Chondrocyte (in vitro differentiated cells): ENCODE measurements at regions not wholly inside any gene's neighbourhood (a gene's known extent, or its start where the extent isn't known, plus 50 kb on each side); places are given as distances from the start of the nearest gene placed in this dataset.
"Not testable (repeated sequence)": the region's sequence is repeated elsewhere in the genome, so short reads cannot be mapped to it uniquely, and the experiment has no call there.

Experiments
- DNase-seq: peaks from one replicate; pipeline ENCODE4 v3.0.0; 2021; ENCODE audit warnings: mixed read lengths, low spot score
- H3K27ac Mint-ChIP-seq: one replicate; pipeline ENCODE4 v1.8.0; 2021; ENCODE audit warnings: mild to moderate bottlenecking, moderate library complexity, mixed read lengths; ENCODE audit not compliant: unreplicated experiment
- H3K27me3 Mint-ChIP-seq: 2 replicates; pipeline ENCODE4 v1.8.0; 2021; ENCODE audit warnings: low read depth, mixed read lengths
- H3K36me3 Mint-ChIP-seq: 2 replicates; pipeline ENCODE4 v1.8.0; 2021; ENCODE audit warnings: low read depth, mixed read lengths
- H3K4me1 Mint-ChIP-seq: 2 replicates; pipeline ENCODE4 v1.8.0; 2021; ENCODE audit warnings: low read depth, mild to moderate bottlenecking, mixed read lengths
- H3K4me3 Mint-ChIP-seq: one replicate; pipeline ENCODE4 v1.8.0; 2021; ENCODE audit warnings: mild to moderate bottlenecking, moderate library complexity, mixed read lengths; ENCODE audit not compliant: unreplicated experiment
- H3K9me3 Mint-ChIP-seq: 2 replicates; pipeline ENCODE4 v1.8.0; 2021; ENCODE audit warnings: low read depth, mixed read lengths
- TF ChIP-seq, protein P1 (sequence below): fragments of 200-600 bp; sonication (generic); IDR thresholded peaks from 2 replicates; pipeline ENCODE4 v1.5.0; 2021; ENCODE audit warnings: antibody characterized with exemption, mild to moderate bottlenecking, moderate library complexity

DNA sequence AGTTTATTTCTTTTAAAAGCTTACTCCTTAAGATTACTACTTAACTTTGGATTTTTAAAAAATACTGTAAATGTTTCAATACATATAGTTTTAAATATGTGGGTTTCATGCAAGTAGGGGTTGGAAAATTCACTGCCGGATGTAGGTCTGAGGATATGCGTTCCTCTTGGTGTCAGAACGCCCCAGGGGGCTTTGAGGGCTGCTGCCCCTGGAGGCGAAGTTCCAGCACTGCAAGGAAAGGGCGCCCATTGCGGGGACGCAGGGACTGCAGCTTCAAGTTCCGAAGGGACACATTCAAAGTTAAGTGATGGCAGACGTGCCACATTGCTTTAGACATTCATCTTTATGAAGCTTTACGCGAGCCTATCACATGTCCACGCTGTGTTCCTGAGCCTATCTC, 152.9 kb downstream of the SOD2 start:
- H3K36me3 Mint-ChIP-seq, result no peaks in the 10 kb centered on the region
- no peak overlapping the region for H3K27ac Mint-ChIP-seq
- H3K4me1 Mint-ChIP-seq, result no peaks in the 10 kb centered on the region
- H3K4me3 Mint-ChIP-seq, result no peak overlapping the region
- H3K9me3 Mint-ChIP-seq, result no peaks in the 10 kb centered on the region
- H3K27me3 Mint-ChIP-seq, result peaks cover 24% of the 10 kb centered on the region
- TF ChIP-seq, protein P1, sequence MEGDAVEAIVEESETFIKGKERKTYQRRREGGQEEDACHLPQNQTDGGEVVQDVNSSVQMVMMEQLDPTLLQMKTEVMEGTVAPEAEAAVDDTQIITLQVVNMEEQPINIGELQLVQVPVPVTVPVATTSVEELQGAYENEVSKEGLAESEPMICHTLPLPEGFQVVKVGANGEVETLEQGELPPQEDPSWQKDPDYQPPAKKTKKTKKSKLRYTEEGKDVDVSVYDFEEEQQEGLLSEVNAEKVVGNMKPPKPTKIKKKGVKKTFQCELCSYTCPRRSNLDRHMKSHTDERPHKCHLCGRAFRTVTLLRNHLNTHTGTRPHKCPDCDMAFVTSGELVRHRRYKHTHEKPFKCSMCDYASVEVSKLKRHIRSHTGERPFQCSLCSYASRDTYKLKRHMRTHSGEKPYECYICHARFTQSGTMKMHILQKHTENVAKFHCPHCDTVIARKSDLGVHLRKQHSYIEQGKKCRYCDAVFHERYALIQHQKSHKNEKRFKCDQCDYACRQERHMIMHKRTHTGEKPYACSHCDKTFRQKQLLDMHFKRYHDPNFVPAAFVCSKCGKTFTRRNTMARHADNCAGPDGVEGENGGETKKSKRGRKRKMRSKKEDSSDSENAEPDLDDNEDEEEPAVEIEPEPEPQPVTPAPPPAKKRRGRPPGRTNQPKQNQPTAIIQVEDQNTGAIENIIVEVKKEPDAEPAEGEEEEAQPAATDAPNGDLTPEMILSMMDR, result peak; percentile 41
- no peak for DNase-seq

DNA sequence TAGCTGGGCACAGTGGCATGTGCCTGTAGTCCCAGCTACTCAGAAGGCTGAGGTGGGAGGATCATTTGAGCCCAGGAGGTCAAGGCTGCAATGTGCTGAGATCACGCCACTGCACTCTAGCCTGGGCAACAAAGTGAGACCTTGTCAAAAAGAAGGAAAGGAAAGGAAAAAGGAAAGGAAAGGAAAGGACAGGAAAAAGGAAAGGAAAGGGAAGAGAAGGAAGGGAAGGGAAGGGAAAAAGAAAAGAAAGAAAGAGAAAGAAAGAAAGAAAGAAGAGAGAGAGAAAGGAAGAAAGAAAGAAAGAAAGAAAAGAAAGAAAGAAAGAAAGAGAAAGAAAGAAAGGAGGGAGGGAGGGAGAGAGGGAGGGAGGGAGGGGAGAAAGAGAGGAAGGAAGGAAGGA, 155.0 kb downstream of the SOD2 start:
- not testable (repeated sequence) for H3K4me3 Mint-ChIP-seq, DNase-seq, H3K36me3 Mint-ChIP-seq, H3K9me3 Mint-ChIP-seq, H3K27ac Mint-ChIP-seq, H3K4me1 Mint-ChIP-seq
- H3K27me3 Mint-ChIP-seq, result peaks cover 16% of the 10 kb centered on the region

DNA sequence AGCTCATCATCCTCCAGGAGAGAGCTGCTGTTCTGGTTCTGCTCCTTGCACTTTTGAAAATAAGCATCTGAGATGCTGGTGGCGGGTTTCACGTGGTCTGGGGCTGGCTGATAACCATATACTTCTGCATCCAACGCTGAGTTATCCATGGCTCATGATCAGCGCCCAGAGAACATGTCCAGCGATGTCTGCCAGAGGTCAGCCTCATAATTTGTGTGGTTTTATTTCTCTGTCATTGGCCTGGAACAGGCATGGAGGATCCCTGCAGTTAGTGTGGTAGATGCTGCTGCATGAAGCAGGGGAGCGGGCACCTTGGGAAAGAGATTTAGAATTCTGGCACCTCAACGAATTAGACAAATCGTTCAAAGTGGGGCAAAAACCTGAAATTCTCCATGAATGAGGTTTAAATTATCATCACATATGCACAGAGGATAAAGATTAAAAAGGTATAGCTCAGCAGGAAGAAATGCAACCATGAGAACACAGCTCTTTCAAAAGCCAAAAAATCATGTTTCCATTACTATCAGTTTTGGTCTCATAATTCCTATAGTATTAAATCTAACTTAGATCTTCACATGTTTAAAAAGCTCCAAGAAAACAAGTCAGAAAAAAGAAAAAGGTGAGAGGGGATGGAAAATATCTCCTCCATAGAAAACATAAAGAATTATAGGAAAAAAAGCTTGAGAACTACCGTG, 157.2 kb downstream of the SOD2 start:
- Mint-ChIP-seq H3K4me3 (no peak overlapping the region), H3K36me3 (no peaks in the 10 kb centered on the region), H3K9me3 (no peaks in the 10 kb centered on the region), H3K27ac (no peak overlapping the region), H3K4me1 (no peaks in the 10 kb centered on the region), H3K27me3 (peaks cover 9% of the 10 kb centered on the region)
- TF ChIP-seq, protein P1, result no peak
- no peak for DNase-seq

DNA sequence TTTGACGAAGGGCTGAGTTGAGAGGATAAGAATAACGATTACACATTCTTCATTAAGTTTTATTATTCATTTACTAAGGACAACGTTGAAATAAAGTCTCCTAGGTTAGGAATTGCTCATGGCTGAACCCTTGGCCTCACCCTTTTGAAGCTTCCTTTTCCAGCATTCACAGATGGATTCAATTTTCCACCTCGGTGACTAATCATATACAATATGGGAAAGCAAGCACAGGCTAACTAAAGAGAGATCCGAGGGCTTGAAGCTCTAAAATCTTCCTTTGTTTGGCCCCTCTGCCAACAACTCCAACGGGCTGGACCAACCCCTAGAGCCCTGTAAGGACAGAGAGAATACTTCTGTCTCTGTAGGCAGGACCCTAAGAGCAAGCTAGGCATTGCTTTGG, 159.5 kb downstream of the SOD2 start:
- H3K4me1 Mint-ChIP-seq, result no peaks in the 10 kb centered on the region
- H3K9me3 Mint-ChIP-seq, result no peaks in the 10 kb centered on the region
- no peaks in the 10 kb centered on the region for H3K36me3 Mint-ChIP-seq
- no peak overlapping the region for H3K27ac Mint-ChIP-seq
- DNase-seq, result no peak
- TF ChIP-seq, protein P1, result no peak
- H3K27me3 Mint-ChIP-seq, result peaks cover 6% of the 10 kb centered on the region
- no peak overlapping the region for H3K4me3 Mint-ChIP-seq

DNA sequence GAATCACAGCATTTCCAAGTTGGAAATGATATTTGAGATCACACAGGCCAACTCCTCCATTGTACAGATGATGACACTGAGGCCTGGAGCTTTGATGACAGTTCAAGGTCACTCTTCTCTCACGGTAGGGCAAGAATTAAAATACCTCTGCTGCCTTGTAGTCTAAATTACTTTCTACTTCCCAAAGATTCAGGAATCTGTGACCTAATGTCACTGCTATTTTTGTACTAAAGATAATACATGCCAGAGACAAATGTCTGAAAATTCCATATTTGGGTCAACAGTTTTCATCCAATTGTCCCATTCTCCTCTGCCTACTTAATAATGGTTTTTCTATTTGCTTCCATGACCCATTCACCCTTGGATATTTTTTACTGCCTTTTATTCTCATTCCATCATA, 160.0 kb downstream of the SOD2 start:
- Mint-ChIP-seq H3K9me3 (no peaks in the 10 kb centered on the region), H3K4me1 (no peaks in the 10 kb centered on the region), H3K4me3 (no peak overlapping the region), H3K36me3 (no peaks in the 10 kb centered on the region), H3K27me3 (peaks cover 6% of the 10 kb centered on the region), H3K27ac (no peak overlapping the region)
- TF ChIP-seq, protein P1, result no peak
- no peak for DNase-seq

DNA sequence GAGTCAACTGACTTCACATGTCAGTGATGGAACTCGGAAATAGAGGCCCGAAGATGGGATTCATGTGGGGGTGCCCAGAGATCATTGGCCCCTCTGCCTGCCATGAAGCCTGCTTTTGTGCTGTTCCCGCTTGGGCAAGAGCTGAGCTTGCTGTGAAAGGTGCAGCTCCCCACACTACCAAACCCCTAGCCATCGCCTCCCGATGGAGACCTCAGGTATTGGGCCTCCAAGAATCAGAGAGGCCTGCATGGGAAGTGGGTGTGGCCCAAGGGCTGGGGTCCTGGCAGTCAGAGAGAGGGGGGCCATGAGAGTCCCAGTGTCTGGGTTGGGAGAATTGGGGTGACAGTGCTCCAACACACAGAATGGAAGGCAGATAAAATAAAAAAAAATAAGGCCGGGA, 160.9 kb downstream of the SOD2 start:
- H3K27ac Mint-ChIP-seq, result no peak overlapping the region
- H3K27me3 Mint-ChIP-seq, result peaks cover 6% of the 10 kb centered on the region
- no peaks in the 10 kb centered on the region for H3K9me3 Mint-ChIP-seq
- H3K36me3 Mint-ChIP-seq, result no peaks in the 10 kb centered on the region
- DNase-seq, result no peak
- no peak overlapping the region for H3K4me3 Mint-ChIP-seq
- TF ChIP-seq, protein P1, result no peak
- no peaks in the 10 kb centered on the region for H3K4me1 Mint-ChIP-seq
